Keratinocyte (primary cell): ENCODE measurements at regions not wholly inside any gene's neighbourhood (a gene's known extent, or its start where the extent isn't known, plus 50 kb on each side); places are given as distances from the start of the nearest gene placed in this dataset.

Experiments used
- EZH2 ChIP-seq: IDR thresholded peaks from one replicate; pipeline ENCODE4 v1.6.1; 2012; ENCODE audit warnings: inconsistent platforms, mild to moderate bottlenecking, low read length, moderate library complexity
- TF ChIP-seq, protein P1 (sequence below), 3 experiments: IDR thresholded peaks in 1 of 3; conservative IDR thresholded peaks in 1 of 3; optimal IDR thresholded peaks in 1 of 3; 2 replicates in 2 of 3; 3 replicates in 1 of 3; pipeline versions ENCODE3 to v1.5.1; 2011; ENCODE audit warnings: low read length in 3 of 3, mild to moderate bottlenecking in 3 of 3, moderate library complexity in 2 of 3, control low read depth in 1 of 3, inconsistent platforms in 1 of 3; ENCODE audit not compliant: insufficient read depth in 2 of 3; ENCODE audit errors: extremely low read depth in 1 of 3

DNA sequence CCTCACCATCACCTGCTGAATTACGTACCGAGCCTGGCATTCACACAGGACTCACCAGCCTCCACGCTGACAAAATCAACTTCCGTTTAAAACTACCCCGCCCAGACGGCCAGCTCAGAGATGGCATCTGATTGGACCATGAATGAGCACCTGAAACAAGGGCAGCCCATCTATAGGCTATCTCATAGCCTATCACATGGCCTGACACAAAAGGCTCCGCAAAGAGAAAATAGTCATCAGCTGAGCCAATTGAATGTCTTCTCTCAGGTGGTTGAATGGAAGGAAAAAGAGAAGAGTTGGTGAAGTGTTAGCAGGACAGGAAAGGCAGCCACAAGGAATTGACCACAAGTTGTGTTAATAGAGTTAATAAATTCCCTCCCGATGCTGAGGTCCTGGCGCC lies 50.6 kb upstream of the ZC3H12A start:
- TF ChIP-seq, protein P1, sequence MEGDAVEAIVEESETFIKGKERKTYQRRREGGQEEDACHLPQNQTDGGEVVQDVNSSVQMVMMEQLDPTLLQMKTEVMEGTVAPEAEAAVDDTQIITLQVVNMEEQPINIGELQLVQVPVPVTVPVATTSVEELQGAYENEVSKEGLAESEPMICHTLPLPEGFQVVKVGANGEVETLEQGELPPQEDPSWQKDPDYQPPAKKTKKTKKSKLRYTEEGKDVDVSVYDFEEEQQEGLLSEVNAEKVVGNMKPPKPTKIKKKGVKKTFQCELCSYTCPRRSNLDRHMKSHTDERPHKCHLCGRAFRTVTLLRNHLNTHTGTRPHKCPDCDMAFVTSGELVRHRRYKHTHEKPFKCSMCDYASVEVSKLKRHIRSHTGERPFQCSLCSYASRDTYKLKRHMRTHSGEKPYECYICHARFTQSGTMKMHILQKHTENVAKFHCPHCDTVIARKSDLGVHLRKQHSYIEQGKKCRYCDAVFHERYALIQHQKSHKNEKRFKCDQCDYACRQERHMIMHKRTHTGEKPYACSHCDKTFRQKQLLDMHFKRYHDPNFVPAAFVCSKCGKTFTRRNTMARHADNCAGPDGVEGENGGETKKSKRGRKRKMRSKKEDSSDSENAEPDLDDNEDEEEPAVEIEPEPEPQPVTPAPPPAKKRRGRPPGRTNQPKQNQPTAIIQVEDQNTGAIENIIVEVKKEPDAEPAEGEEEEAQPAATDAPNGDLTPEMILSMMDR (optimal IDR thresholded peaks at IDR 0.05 in 1 of 3, IDR thresholded peaks at IDR 0.05 in 1 of 3, conservative IDR thresholded peaks at IDR 0.05 in 1 of 3; ENCODE audit: extremely low read depth in 1 of 3, insufficient read depth in 2 of 3, low read length in 3 of 3): no peak
- TF ChIP-seq EZH2: no peak
